ENCODE measurements at regions not wholly inside any gene's neighbourhood (a gene's known extent, or its start where the extent isn't known, plus 50 kb on each side); places are given as distances from the start of the nearest gene placed in this dataset.

- Histone ChIP-seq H3K27ac (ENCODE audit: low read depth in 1 of 2, low read length in 2 of 2) (no peak overlapping the region), H3K9me3 (ENCODE audit: control insufficient read depth in 4 of 4, low read length in 3 of 4) (no peaks in the 10 kb centered on the region), H3K4me1 (ENCODE audit: control insufficient read depth in 4 of 4, insufficient read depth in 4 of 4, low read length in 3 of 4) (no peaks in the 10 kb centered on the region), H3K27me3 (ENCODE audit: control insufficient read depth in 4 of 4, insufficient read depth in 4 of 4, low read length in 3 of 4) (no peaks in the 10 kb centered on the region), H3K4me3 (ENCODE audit: low read depth in 1 of 3, low read length in 3 of 3) (no peak overlapping the region), H3K36me3 (ENCODE audit: control insufficient read depth in 4 of 4, insufficient read depth in 3 of 4, low read depth in 1 of 4, low read length in 3 of 4) (no peaks in the 10 kb centered on the region), H3K9ac (ENCODE audit: low read depth in 1 of 2, low read length in 2 of 2) (no peak overlapping the region)
- no peak for DNase-seq (ENCODE audit: low spot score)
- TF ChIP-seq REST (IDR thresholded peaks at IDR 0.05) (no peak), ZBTB33 (IDR thresholded peaks at IDR 0.05) (no peak), RAD21 (IDR thresholded peaks at IDR 0.05) (no peak), TAF1 (conservative IDR thresholded peaks at IDR 0.05) (no peak), ATF3 (IDR thresholded peaks at IDR 0.05) (no peak), GABPA (IDR thresholded peaks at IDR 0.05 in 1 of 2, conservative IDR thresholded peaks at IDR 0.05 in 1 of 2) (no peak), HNF4G (IDR thresholded peaks at IDR 0.05) (no peak), SP1 (IDR thresholded peaks at IDR 0.05) (no peak), YY1 (IDR thresholded peaks at IDR 0.05) (no peak), HNF4A (conservative IDR thresholded peaks at IDR 0.05) (no peak), JUND (IDR thresholded peaks at IDR 0.05) (no peak), RXRA (IDR thresholded peaks at IDR 0.05) (no peak)
- WGBS = 97% methylated on average over 7 of the region's 7 CpGs
Measured at GRCh38 chr3:59138966-59139365, 89.1 kb upstream of the CFAP20DC start.

GRCh38 chr3:59137415-59137814 lies 87.6 kb upstream of the CFAP20DC start:
- DNase-seq (ENCODE audit: low spot score) = no peak
- no peak overlapping the region for H3K27ac ChIP-seq (ENCODE audit: low read depth in 1 of 2, low read length in 2 of 2)
- WGBS = 92% methylated on average over 1 of the region's 1 CpG
- no peak overlapping the region for H3K4me3 ChIP-seq (ENCODE audit: low read depth in 1 of 3, low read length in 3 of 3)
- TF ChIP-seq EGR1 (IDR thresholded peaks at IDR 0.05; ENCODE audit: low read depth in 2 of 2) = no peak
- TF ChIP-seq FOXA2 (IDR thresholded peaks at IDR 0.05) = no peak
- TF ChIP-seq ATF3 (IDR thresholded peaks at IDR 0.05) = no peak
- TF ChIP-seq YY1 (IDR thresholded peaks at IDR 0.05) = no peak
- TF ChIP-seq NR2F2 (IDR thresholded peaks at IDR 0.05) = no peak
- TF ChIP-seq FOXA1 (IDR thresholded peaks at IDR 0.05) = no peak
- no peak for TF ChIP-seq MAX (IDR thresholded peaks at IDR 0.05)
- TF ChIP-seq GABPA (IDR thresholded peaks at IDR 0.05 in 1 of 2, conservative IDR thresholded peaks at IDR 0.05 in 1 of 2) = no peak
- no peak for TF ChIP-seq RAD21 (IDR thresholded peaks at IDR 0.05)
- TF ChIP-seq JUND (IDR thresholded peaks at IDR 0.05) = no peak
- TF ChIP-seq REST (IDR thresholded peaks at IDR 0.05) = no peak
- no peak for TF ChIP-seq CTCF (IDR thresholded peaks at IDR 0.05; ENCODE audit: low read depth, low read length, missing input control)
- TF ChIP-seq RXRA (IDR thresholded peaks at IDR 0.05) = no peak
- TF ChIP-seq ZBTB33 (IDR thresholded peaks at IDR 0.05) = no peak
- no peaks in the 10 kb centered on the region for H3K27me3 ChIP-seq (ENCODE audit: control insufficient read depth in 4 of 4, insufficient read depth in 4 of 4, low read length in 3 of 4)
- H3K4me1 ChIP-seq (ENCODE audit: control insufficient read depth in 4 of 4, insufficient read depth in 4 of 4, low read length in 3 of 4) = no peaks in the 10 kb centered on the region
- H3K36me3 ChIP-seq (ENCODE audit: control insufficient read depth in 4 of 4, insufficient read depth in 3 of 4, low read depth in 1 of 4, low read length in 3 of 4) = no peaks in the 10 kb centered on the region
- H3K9ac ChIP-seq (ENCODE audit: low read depth in 1 of 2, low read length in 2 of 2) = no peak overlapping the region
- H3K9me3 ChIP-seq (ENCODE audit: control insufficient read depth in 4 of 4, low read length in 3 of 4) = no peaks in the 10 kb centered on the region
